GM06990 (cell line): ENCODE measurements at regions not wholly inside any gene's neighbourhood (a gene's known extent, or its start where the extent isn't known, plus 50 kb on each side); places are given as distances from the start of the nearest gene placed in this dataset.
"Not testable (repeated sequence)": the region's sequence is repeated elsewhere in the genome, so short reads cannot be mapped to it uniquely, and the experiment has no call there.

Experiments
- DNase-seq: peaks from one replicate; pipeline ENCODE4 v3.0.0-alpha.2; 2011; ENCODE audit not compliant: insufficient read length; ENCODE audit errors: extremely low read depth
- H3K27me3 ChIP-seq: replicated peaks from 2 replicates; pipeline ENCODE4 v1.6.0; 2011; ENCODE audit warnings: low read length; ENCODE audit not compliant: control insufficient read depth, insufficient read depth
- H3K36me3 ChIP-seq: 2 replicates; pipeline ENCODE4 v1.5.1; 2011; ENCODE audit warnings: low read length; ENCODE audit not compliant: control insufficient read depth, insufficient read depth
- H3K4me3 ChIP-seq: replicated peaks from 2 replicates; pipeline ENCODE4 v1.5.1; 2011; ENCODE audit warnings: low read depth, mild to moderate bottlenecking, control low read depth, low read length
- CTCF ChIP-seq: IDR thresholded peaks from 2 replicates; pipeline ENCODE4 v1.5.1; 2011; ENCODE audit warnings: low read length, control low read depth, mild to moderate bottlenecking, inconsistent platforms; ENCODE audit not compliant: insufficient read depth, poor library complexity, severe bottlenecking

- H3K36me3 ChIP-seq = no peaks in the 10 kb centered on the region
- DNase-seq = no peak
- no peak for TF ChIP-seq CTCF
- no peaks in the 10 kb centered on the region for H3K27me3 ChIP-seq
- no peak overlapping the region for H3K4me3 ChIP-seq
Measured at GRCh38 chr10:9102026-9102425, 1047.5 kb downstream of the GATA3 start.

GRCh38 chr10:9103301-9103700, 1048.8 kb downstream of the GATA3 start:
- no peak for DNase-seq
- no peak for TF ChIP-seq CTCF
- H3K27me3 ChIP-seq = no peaks in the 10 kb centered on the region
- H3K4me3 ChIP-seq = no peak overlapping the region
- no peaks in the 10 kb centered on the region for H3K36me3 ChIP-seq

GRCh38 chr10:9111976-9112375, 1057.5 kb downstream of the GATA3 start:
- Histone ChIP-seq H3K27me3 (no peaks in the 10 kb centered on the region), H3K36me3 (no peaks in the 10 kb centered on the region), H3K4me3 (no peak overlapping the region)
- DNase-seq = no peak
- TF ChIP-seq CTCF = no peak

GRCh38 chr10:9126728-9127127, 1072.2 kb downstream of the GATA3 start:
- no peak for TF ChIP-seq CTCF
- Histone ChIP-seq H3K36me3 (no peaks in the 10 kb centered on the region), H3K4me3 (no peak overlapping the region), H3K27me3 (no peaks in the 10 kb centered on the region)
- no peak for DNase-seq

GRCh38 chr10:9137368-9137767, 1082.9 kb downstream of the GATA3 start:
- DNase-seq = no peak
- Histone ChIP-seq H3K4me3 (no peak overlapping the region), H3K36me3 (no peaks in the 10 kb centered on the region), H3K27me3 (no peaks in the 10 kb centered on the region)
- TF ChIP-seq CTCF = no peak

GRCh38 chr10:9138829-9139228, 1084.3 kb downstream of the GATA3 start:
- not testable (repeated sequence) for DNase-seq, H3K27me3 ChIP-seq, H3K4me3 ChIP-seq, H3K36me3 ChIP-seq
